GM19324 (cell line): ENCODE measurements at regions not wholly inside any gene's neighbourhood (a gene's known extent, or its start where the extent isn't known, plus 50 kb on each side); places are given as distances from the start of the nearest gene placed in this dataset.

Experiments
- ATAC-seq: cut with Tn5 transposase; IDR thresholded peaks from one replicate; pipeline ENCODE4 v1.9.1; 2021; ENCODE audit warnings: mild to moderate bottlenecking, moderate library complexity; ENCODE audit not compliant: unreplicated experiment, low FRiP score

DNA sequence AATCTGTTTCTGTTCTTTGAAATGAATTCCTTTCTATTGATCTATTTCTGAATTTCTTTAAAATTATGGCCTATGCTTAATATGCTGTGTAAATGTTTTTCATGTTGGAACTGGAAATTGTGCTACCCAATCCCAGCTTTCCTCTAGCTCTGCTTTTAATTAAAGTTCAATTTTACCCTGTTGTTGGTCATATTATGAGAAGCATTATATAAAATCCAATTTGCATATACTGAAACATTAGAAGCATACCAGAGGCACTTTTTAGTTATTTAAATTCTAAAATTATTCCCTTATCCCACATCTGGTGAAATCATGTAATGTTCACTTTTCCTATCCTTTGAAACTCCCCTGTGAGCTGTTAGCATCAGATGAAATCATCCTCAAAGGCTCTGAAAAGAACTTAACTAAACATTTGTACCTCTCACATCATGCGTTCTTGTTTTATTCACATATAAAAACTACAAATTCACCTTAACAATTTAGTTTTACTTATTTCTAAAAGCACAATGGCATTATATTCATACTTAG lies 160.6 kb upstream of the COL21A1 start:
- ATAC-seq, result no peak

DNA sequence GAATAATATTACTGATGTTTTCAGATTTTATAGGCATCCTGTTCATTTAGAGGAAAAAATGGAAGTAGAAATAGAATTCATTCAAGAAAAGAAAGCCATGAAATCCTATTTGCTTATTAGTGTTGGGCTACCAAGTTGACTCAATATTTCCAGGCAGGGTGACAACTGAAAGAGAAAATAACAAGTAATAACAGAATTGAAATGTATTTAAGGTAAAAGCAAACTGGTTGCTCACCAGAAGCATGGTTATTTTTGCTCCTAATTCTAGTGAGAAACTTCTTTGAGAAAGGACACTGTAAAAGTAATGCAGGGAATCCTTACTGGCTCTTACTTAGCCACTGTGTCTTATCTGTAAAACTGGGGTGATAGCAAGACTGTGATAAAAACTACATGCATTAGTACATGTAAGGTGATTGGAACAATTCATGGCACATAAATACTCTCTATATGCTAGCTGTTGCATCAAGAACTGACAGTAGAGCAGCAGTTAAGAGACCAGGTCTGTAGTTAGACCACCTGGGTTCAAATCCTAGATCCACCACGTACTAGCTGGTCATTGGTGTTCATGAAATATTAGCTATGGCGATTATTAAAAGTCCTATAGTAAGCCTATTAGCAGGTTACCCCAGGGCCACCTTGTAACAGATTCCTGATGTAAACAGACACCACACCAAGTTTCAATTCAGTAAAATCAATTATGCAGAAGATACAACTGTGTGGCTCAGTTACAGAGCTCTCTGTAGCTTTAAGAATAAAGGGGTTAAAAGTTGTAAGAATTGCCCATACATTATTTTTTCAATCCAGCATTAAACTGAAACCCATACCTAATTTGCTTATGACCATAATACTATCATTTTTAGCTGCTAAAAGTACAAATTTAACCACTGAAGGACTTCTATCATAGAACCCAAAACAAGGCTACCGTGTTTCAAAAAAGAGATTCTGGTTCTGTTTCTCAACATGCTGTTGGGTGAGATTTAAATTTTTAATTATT lies 159.2 kb upstream of the COL21A1 start:
- ATAC-seq, result peak; percentile 51

DNA sequence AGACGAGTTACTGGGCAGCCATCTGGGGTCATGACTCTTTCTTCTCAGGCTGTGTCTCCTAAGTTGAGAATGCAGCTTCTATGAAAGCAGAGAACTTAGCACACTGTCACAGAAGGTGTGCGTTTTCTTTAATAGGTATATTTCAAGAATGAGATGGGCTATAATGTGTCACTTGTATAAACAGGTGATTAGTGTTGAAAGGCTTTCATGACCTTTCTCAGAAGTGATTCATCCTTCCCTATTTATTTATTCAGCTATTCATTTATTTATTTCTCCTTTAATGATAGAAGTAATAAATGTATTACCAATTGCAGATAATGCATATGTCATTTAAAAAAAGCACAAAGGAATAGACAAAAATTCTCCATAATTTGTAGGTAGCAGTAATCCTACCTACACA lies 157.2 kb upstream of the COL21A1 start:
- ATAC-seq, result no peak

DNA sequence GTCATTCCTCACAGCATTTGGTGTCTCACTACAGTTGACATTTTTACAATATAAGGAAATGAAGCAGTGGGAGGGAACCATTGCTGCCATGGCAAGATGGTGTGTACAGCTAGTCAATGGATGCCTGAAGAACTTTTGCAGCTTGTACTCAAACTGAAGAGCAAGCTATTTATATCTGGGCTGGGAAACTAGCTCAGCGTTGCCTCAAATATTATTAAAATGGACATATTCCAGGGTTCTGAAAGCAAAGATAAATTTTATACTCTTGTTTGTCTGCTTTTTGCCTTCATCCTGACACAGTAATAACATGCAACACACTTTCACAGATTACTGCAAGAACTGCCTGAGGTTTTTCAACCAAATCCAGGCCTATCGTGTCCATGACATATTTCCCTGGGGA lies 156.4 kb upstream of the COL21A1 start:
- no peak for ATAC-seq

DNA sequence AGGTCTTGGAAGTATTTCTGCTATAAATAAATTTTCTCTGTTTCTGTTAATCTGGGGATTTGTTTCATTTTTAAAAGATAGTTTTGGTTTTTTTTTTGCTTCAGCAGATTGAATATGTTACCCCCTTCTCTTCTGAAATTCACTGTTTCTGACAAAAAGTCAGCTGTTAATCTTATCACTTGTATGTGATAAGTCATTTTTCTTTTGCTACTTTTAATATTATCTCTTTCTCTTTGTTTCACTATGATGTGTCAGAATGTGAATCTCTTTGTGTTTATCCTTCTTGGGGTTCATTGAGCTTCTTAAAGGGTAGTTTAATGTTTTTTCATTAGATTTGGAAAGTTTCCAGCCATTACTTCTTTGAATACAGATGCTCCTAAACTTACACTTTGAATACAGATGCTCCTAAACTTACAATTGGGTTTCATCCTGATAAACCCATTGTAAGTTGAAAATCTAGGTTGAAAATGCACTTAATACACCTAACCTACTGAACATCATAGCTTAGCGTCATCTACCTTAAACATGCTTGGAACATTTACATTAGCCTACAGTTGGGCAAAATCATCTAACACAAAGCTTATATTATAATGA lies 154.2 kb upstream of the COL21A1 start:
- no peak for ATAC-seq

DNA sequence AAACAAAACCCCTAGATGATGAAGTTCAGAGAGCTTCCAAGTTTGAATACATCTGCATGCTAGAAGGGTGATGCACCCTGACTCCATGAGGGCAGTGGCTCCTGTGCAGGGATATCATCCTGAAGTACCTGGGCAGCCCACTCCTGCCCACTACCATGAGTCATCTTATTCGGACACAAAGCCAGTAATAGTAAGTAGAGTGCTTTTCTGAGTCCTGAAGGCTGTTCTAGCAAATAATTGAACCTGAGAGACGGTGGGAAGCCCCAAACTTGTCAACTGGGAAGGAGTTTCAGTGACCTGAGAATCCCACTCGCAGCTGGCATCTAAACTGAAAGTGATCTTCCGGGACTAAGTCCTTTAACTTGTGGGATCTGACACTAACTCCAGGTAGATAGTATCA lies 152.9 kb upstream of the COL21A1 start:
- no peak for ATAC-seq

DNA sequence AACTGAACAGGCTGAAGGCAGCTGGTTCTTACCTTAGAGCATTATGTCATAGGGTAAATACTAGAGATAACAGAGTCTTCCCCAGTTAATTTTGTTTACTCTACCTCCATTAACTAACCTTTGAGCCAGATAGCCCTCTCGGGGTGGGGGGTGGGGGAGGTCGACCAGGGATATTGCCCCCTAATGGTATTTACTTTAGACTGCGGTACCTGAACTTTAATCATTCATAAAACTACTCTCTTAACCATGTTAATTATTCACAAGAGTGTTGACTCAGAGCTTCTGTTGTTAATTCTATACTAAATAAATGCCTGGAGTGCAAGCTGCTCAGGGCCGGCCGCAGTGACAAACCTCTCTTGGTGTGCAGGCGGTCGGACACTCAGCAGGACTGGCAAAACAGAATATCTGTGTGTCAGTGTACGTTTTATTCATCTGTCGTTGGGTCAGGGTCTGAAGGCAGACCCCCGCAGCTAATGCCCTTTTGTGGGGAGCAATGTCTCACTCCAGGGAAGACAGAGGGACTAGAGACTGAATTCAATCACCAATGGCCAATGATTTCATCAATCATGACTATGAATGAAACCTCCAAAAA lies 152.4 kb upstream of the COL21A1 start:
- no peak for ATAC-seq

DNA sequence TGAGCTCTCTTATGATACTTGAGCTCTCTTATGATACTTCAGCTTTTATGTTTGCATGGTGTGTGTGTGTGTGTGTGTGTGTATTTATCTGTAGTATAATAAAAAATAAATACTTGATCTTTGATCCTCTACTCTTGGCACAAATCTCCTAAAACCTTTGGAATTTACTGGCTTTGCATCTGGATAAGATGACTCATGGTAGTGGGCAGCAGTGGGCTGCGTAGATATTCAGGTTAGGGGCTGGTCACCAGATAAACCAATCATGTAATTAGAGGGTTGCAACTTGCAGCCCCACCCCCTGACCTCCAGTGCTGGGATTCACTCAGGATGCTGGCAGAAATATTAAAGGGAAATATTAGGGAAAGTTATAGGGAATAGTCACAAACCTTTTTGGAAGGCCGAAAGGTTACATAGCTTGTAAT lies 151.9 kb upstream of the COL21A1 start:
- ATAC-seq, result no peak

DNA sequence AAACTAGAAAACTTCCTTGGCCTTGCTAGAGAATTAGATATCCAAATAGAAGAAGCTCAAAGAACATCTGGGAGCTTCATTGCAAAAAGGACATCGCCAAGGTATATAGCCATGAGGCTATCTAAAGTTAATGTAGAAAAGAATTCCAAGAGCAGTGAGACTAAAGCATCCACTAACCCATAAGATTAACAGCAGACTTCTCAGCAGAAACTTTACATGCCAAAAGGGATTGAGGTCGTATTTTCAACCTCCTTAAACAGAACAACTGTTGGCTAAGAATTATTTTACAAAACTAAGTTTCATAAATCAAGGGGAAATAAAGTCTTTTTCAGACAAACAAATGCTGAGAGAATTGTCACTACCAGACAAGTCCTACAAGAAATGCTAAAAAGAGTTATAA lies 149.1 kb upstream of the COL21A1 start:
- no peak for ATAC-seq

DNA sequence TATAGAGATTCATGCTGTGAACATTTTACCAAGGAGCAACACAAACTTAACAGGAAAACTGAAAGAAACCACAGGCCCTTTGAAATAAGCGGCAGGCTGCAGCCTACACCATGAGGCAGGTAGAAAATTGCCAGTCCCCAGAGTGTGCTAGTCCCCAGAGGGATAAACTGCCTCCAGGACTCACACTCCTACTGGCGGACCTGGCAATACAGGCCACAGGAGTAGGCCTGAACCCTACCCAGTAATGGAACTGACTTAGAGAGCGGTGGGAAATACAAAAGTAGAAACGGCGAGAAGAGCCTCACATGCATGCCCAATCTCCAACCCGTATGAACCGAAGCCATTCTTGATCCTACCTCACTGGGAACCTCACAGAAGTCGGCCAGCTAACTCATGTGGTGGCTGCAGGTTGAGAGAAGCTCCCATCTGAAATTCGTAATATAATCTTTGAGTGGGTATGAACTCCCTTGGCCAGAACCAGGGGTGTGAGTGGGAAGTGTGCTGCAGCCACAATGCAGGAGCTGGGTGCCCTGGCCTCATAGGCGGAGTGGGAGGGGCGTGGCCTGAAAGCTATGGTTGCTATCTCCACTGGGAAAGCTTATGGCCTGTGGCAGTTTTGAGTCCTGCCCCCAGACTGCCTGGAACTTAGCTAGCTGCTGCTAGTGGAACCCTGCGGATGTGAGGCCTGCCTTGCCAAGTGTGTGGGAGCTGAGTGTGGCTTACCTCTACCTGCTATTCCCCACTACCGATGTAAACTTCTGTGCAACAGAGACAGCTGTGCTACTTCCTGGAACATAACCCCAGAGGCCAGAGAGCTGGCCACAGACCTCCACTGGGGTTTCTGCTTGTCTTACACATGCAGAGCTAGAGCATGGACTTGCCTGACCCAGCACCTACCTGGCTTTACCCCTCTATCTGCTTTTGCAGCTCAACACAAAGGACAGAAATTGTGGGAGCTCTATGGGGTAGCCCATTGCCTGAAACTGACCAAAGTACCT lies 146.5 kb upstream of the COL21A1 start:
- ATAC-seq, result no peak

DNA sequence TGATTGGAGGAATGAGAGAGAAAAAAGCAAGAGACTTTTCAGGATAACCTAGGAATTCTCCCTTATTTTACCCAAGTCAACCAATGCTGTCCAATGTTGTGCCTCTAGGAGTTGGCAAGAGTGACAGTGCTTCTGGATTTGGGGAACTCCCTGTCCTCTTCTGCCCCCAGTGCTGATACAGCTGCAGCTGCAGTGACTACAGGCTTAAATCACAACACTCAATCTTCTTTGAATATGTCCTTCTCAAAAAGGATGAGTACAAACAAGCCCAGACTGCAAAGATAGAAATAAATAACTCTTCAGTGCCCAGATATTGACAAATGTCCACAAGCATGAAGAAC lies 141.0 kb upstream of the COL21A1 start:
- ATAC-seq, result no peak

DNA sequence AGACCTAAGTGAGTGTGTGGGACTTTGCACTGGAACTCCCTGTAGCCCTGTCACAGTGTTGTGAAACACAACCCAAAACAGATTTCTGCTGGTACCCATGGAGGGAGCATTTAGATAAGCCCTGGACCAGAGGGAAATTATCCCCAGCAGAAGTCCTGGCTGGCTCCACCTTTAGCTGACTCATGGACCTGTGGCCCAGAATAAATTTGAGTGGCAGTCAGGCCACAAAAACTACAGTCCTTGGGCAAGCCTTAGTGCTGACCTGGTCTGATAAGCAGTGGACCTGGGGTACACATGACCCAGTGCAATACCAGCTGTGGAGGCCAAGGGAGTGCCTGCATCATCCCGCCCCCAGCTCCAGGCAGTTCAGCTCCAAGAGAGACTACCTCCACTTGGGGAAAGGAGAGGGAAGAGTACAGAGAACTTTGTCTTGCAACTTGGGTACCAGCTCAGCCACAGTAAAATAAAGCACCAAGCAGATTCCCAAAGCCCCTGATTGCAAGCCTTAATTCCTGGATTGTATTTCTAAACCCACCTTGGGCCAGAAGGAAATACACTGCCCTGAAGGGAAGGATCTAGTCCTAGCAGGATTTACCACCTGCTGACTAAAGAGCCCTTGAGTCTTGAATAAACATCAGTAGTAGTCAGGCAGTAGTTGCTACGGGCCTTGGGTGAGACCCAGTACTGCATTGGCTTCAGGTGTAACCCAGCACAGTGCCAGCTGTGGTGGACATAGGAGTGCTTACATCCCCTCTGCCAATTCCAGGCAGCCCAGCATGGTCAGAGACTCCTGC lies 140.4 kb upstream of the COL21A1 start:
- ATAC-seq, result no peak

DNA sequence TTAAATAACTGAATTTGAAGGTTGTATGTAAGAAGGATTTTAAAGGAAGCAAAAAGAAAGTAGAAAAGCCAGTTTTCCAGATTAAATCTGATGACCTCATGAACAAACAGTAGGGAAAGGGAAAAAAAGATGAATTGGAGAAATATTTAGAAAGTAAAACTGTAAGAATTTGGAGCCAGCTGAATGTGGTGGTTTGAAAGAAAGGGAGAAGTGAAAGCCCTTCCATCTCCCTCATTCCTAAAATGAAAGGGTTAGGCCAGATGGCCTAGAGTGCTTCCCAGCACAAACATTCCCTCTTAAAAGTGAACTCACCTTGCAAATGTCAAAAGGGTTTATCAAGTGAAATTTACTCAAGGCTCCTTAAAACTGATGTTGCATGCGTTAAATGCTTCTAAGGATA lies 139.3 kb upstream of the COL21A1 start:
- no peak for ATAC-seq

DNA sequence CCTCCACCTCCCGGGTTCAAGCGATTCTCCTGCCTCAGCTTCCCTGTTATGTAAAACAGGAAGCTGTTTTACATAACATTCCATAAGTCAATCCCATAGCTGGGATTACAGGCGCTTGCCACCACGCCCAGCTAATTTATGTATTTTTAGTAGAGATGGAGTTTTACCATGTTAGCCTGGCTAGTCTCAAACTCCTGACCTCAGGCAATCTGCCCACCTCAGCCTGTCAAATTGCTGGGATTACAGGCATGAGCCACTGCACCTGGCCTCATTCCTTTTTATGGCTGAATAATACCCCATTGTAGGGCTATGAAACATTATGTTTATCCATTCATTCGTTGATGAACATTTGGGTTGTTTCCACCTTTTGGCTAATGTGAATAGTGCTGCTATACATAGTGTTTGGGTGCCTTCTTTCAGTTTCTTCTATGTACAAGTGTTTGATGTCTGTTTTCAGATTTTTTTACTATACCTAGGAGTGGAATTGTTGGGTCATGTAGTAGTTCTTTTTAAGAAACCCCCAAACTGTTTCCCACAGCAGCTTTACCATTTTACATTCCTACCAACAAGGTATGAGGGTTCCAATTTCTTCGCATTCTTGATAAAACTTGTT lies 138.7 kb upstream of the COL21A1 start:
- no peak for ATAC-seq

DNA sequence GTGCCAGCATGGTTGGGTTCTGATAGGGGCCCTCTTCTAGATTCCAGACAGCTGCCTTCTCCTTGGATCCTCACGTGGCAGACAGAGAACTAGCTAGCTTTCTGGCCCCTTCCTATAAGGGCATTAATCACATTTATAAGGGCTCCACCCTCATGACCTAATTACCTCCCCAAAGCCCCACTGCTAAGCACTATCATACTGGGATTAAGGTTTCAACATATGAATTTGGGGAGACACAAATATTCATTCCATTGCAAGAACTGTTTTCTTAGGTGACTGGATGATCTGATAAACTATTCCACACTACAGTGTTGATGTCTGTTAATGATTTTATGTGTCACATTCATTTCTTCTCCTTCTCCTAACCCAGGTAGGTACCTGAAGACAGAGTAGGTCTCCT lies 135.8 kb upstream of the COL21A1 start:
- ATAC-seq, result no peak

DNA sequence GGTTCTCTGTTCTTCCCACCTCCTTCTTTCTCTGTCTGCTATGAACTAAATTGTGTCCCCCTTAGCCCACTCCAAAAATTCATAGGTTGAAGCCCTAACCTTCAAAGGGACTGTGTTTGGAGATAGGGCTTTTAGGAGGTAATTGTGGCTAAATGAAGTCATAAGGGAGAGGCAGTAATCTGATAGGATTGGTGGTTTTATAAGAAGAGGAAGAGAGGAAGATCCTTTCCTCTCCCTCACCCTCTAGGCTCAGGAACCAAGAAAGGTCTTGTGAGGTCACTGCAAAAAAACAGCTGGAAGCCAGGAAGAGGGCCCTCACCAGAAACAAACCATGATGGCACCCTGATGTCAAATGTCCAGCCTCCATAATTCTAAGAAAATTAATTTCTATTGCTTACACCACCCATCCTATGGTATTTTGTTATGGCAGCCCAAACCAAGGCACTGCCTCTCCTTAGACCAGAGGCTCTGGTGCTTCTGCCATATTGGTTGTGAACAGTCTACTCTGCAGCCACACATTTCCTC lies 135.1 kb upstream of the COL21A1 start:
- ATAC-seq, result no peak

DNA sequence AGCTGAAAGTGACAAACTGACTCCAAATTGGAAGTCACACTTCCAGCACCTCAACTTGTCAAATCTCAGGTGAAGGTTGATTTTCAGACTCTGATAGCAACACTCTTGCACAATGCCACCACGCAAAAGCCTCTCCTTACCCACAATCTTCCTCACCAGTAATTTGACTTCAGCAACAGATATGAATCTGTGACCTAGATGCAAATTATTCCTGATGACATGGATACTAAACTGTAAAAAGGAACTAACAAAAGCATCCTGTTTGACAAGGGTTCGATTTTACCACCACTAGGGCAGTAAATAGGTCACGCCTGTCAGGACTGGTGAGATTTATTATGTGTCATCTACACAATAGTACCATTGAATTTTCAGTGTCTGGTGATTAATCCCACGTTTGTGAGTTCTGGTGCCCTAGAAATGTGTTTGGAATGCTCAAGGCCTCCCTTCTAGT lies 134.4 kb upstream of the COL21A1 start:
- ATAC-seq, result no peak

DNA sequence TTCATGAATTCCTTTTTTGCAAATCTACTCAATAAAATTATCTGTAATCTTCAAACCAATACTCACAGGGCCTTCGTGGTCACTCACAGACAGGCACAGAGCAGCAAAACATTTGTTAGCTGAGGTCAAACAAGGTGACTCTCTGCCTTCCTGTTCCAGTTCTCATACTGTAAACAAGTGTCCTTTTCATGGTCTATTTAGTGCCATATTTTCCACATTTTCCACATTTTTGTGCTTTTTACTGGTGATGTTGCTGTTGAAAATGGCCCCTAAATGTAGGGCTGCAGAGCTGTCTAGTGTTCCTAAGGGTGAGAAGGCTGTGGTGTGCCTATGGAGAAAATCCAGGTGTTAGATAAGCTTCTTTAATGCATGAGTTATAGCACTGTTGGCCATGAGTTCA lies 133.1 kb upstream of the COL21A1 start:
- ATAC-seq, result no peak
